Gastroesophageal sphincter (tissue), 4 donors: ENCODE measurements at regions not wholly inside any gene's neighbourhood (a gene's known extent, or its start where the extent isn't known, plus 50 kb on each side); places are given as distances from the start of the nearest gene placed in this dataset.

Experiments used
- ATAC-seq: fragments of 150-250 bp; one replicate; pipeline ENCODE4 v1.9.1; 2016; ENCODE audit warnings: mild to moderate bottlenecking, moderate library complexity
- H3K27ac ChIP-seq, 4 donors: fragments of 200-600 bp; sonication (generic) in 3 of 4; 1 replicate in 3 of 4; 2 replicates in 1 of 4; pipeline ENCODE4 v1.5.1; 2016 to 2019
- H3K27me3 ChIP-seq: fragments of 200-600 bp; sonication (generic); one replicate; pipeline ENCODE4 v1.5.1; 2019
- H3K36me3 ChIP-seq, 2 donors: fragments of 200-600 bp; sonication (generic); one replicate each; pipeline ENCODE4 v1.5.1; 2019; ENCODE audit warnings: control low read depth in 1 of 2
- H3K4me1 ChIP-seq, 3 donors: fragments of 200-600 bp; sonication (generic); 1 replicate in 2 of 3; 2 replicates in 1 of 3; pipeline ENCODE4 v1.5.1; 2016 to 2019; ENCODE audit warnings: control low read depth in 2 of 3
- H3K4me3 ChIP-seq, 2 donors: fragments of 200-600 bp; sonication (generic); one replicate each; pipeline ENCODE4 v1.5.1; 2019; ENCODE audit warnings: mild to moderate bottlenecking in 1 of 2, moderate library complexity in 1 of 2
- H3K9me3 ChIP-seq, 3 donors: fragments of 200-600 bp; sonication (generic); one replicate each; pipeline ENCODE4 v1.5.1; 2017 to 2019; ENCODE audit warnings: control low read depth in 2 of 3
- CTCF ChIP-seq, 4 experiments: fragments of 200-600 bp in 2 of 4; fragments of 450-650 bp in 2 of 4; sonication (generic) in 1 of 4; IDR thresholded peaks; one replicate each; pipeline ENCODE4 v1.5.1; 2017 to 2019; ENCODE audit warnings: antibody characterized with exemption in 4 of 4, mild to moderate bottlenecking in 2 of 4, moderate library complexity in 2 of 4
- EP300 ChIP-seq: sonication (generic); formaldehyde crosslinking; IDR thresholded peaks from one replicate; pipeline ENCODE4 v1.6.1; 2017; ENCODE audit warnings: antibody characterized with exemption, mild to moderate bottlenecking
- POLR2A ChIP-seq, 2 donors: fragments of 450-650 bp; IDR thresholded peaks; one replicate each; pipeline ENCODE4 v1.6.1; 2017; ENCODE audit warnings: antibody characterized with exemption in 2 of 2, mild to moderate bottlenecking in 2 of 2, moderate library complexity in 1 of 2
- POLR2AphosphoS5 ChIP-seq: sonication (generic); formaldehyde crosslinking; IDR thresholded peaks from one replicate; pipeline ENCODE4 v1.6.1; 2017; ENCODE audit warnings: antibody characterized with exemption
- WGBS, 2 donors: methylation state at CpG; one replicate each; pipeline ENCODE4 v1.1.5; 2018; ENCODE audit warnings: low coverage in 1 of 2; 5-methylcytosine and 5-hydroxymethylcytosine counted together

DNA sequence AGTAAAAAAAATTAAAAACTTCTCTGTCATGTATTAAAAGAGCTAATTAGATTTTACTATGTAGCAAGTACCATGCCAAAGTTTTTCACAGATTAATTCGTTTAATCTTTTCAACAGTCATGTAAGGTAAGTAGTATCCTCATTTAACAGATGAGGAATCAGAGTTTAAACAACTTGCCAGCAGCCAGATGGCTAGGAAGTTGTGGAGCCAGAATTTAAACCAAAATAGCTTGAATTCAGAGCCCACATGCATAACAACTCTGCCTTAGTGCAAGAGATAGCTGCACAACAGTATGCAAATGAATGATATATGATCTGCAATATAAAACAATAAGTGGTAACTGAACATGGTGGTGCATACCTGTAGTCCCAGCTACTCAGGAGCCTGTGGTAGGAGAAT lies 75.3 kb downstream of the NAP1L3 start:
- no peak for TF ChIP-seq POLR2A (IDR thresholded peaks at IDR 0.05)
- no peak for TF ChIP-seq CTCF (IDR thresholded peaks at IDR 0.05)
- no peak for TF ChIP-seq POLR2AphosphoS5
- no peak for TF ChIP-seq EP300
- Histone ChIP-seq H3K9me3 (no peaks in the 10 kb centered on the region), H3K4me3 (no peak overlapping the region), H3K36me3 (no peaks in the 10 kb centered on the region), H3K27me3 (no peaks in the 10 kb centered on the region), H3K27ac (no peak overlapping the region), H3K4me1 (no peaks in the 10 kb centered on the region)
- ATAC-seq = no peak
- 91% methylated on average over 1 of the region's 1 CpG; no CpG with 5 or more reads in 1 of the 2 donors for WGBS, 2 donors

DNA sequence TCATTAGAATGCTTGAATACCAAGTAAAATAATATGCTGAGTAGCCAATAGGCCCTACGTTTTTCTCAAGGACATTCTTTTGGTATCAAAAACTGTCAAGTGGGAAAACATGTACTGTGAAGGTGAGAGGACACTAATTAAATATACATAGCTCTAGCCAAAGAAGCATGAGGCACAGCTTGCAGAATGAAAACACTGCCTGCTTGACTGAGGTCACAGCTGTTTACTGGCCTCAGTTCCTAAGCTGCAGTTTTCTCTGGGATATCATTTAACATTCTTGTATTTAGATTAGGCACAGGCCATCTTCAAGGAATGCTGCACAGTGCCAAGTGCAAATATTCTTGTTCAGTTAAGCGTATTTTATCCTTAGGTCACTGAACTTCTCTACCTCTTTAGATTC lies 78.6 kb downstream of the NAP1L3 start:
- H3K4me3 ChIP-seq = no peak overlapping the region
- no peaks in the 10 kb centered on the region for H3K9me3 ChIP-seq
- no peak for ATAC-seq
- no peaks in the 10 kb centered on the region for H3K36me3 ChIP-seq
- 6 to 14% methylated on average over 2 of the region's 2 CpGs for WGBS, 2 donors
- TF ChIP-seq CTCF (IDR thresholded peaks at IDR 0.05) (no peak), POLR2AphosphoS5 (no peak), EP300 (no peak), POLR2A (IDR thresholded peaks at IDR 0.05) (no peak)
- H3K27ac ChIP-seq = no peak overlapping the region
- H3K4me1 ChIP-seq = no peaks in the 10 kb centered on the region
- H3K27me3 ChIP-seq = no peaks in the 10 kb centered on the region

GRCh38 chrX:93593966-93594365 lies 79.4 kb downstream of the NAP1L3 start:
- TF ChIP-seq EP300 = no peak
- TF ChIP-seq CTCF (IDR thresholded peaks at IDR 0.05) = no peak
- no peak for TF ChIP-seq POLR2A (IDR thresholded peaks at IDR 0.05)
- no peak for TF ChIP-seq POLR2AphosphoS5
- no peaks in the 10 kb centered on the region for H3K27me3 ChIP-seq
- 28 to 37% methylated on average over 2 of the region's 2 CpGs for WGBS, 2 donors
- no peak for ATAC-seq
- no peak overlapping the region for H3K4me3 ChIP-seq
- no peak overlapping the region for H3K27ac ChIP-seq
- H3K9me3 ChIP-seq = no peaks in the 10 kb centered on the region
- H3K36me3 ChIP-seq = no peaks in the 10 kb centered on the region
- H3K4me1 ChIP-seq = no peaks in the 10 kb centered on the region

- ATAC-seq = no peak
- Histone ChIP-seq H3K9me3 (no peaks in the 10 kb centered on the region), H3K27ac (no peak overlapping the region), H3K27me3 (no peaks in the 10 kb centered on the region), H3K4me1 (no peaks in the 10 kb centered on the region), H3K36me3 (no peaks in the 10 kb centered on the region), H3K4me3 (no peak overlapping the region)
- 31 to 75% methylated on average over 1 of the region's 1 CpG for WGBS, 2 donors
- TF ChIP-seq POLR2AphosphoS5 (no peak), EP300 (no peak), POLR2A (IDR thresholded peaks at IDR 0.05) (no peak), CTCF (IDR thresholded peaks at IDR 0.05) (no peak)
Measured at GRCh38 chrX:93591398-93591797, 82.0 kb downstream of the NAP1L3 start.

- H3K9me3 ChIP-seq = no peaks in the 10 kb centered on the region
- no peaks in the 10 kb centered on the region for H3K36me3 ChIP-seq
- no peaks in the 10 kb centered on the region for H3K4me1 ChIP-seq
- no peak overlapping the region for H3K4me3 ChIP-seq
- ATAC-seq = no peak
- H3K27me3 ChIP-seq = no peaks in the 10 kb centered on the region
- no peak overlapping the region for H3K27ac ChIP-seq
- TF ChIP-seq EP300 (no peak), POLR2AphosphoS5 (no peak)
Measured at GRCh38 chrX:93585661-93586060, 87.7 kb downstream of the NAP1L3 start.

DNA sequence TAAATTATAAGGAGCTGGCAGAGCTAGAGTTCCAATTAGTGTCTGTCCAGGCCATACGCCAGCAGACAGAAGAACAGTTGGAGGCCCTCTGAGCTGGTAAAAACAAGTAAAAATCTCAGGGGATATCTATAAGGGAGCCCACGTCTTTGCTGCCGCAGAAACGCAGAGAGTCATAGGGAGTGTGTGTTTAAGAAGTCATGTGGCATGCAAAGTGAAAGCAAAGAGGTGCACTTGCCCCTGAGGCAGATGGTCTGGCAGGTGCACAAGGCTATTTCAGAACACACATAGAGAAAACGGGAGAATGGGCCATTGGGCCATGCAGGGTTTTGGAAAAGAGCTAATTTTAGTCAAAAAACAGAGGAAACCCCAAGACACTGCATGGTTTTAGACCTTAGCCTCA lies 92.7 kb downstream of the NAP1L3 start:
- H3K9me3 ChIP-seq = no peaks in the 10 kb centered on the region
- ATAC-seq = no peak
- no peak for TF ChIP-seq CTCF (IDR thresholded peaks at IDR 0.05)
- no peak for TF ChIP-seq POLR2A (IDR thresholded peaks at IDR 0.05)
- TF ChIP-seq POLR2AphosphoS5 = no peak
- no peak for TF ChIP-seq EP300
- H3K27me3 ChIP-seq = no peaks in the 10 kb centered on the region
- H3K4me1 ChIP-seq = no peaks in the 10 kb centered on the region
- WGBS, 2 donors = 71 to 96% methylated on average over 1 to 5 of the region's 5 CpGs
- no peak overlapping the region for H3K4me3 ChIP-seq
- H3K36me3 ChIP-seq = no peaks in the 10 kb centered on the region
- H3K27ac ChIP-seq = no peak overlapping the region
